Esophagus mucosa (tissue), 1 donor: ENCODE measurements at regions not wholly inside any gene's neighbourhood (a gene's known extent, or its start where the extent isn't known, plus 50 kb on each side); places are given as distances from the start of the nearest gene placed in this dataset.
"Not testable (repeated sequence)": the region's sequence is repeated elsewhere in the genome, so short reads cannot be mapped to it uniquely, and the experiment has no call there.

Experiments
- ATAC-seq: fragments of 200-7000 bp; cut with Tn5 transposase; one replicate; pipeline ENCODE4 v1.9.1; 2020
- donor health status: DM: yes; HTN: yes; CAD: no.

GRCh38 chr5:52255308-52255707, 532.4 kb upstream of the ITGA1 start:
- no peak for ATAC-seq

DNA sequence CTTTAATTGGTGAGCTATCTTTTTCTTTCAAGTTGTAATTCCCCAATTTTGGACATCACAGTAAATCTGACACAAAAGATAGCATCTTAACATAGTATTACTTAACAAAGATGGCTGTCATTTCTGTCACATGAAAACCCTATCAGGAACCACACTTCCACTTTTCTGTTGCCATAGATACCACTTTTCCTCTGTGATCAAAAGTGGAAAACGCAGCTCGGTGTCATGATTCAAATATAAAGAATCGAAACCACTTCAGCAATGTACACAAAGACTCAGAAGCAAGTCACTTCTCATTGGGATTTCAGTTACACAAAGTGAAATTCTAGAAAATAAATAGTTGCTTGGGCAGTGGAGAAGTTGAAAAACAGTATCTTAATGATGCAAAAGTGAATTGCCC, 524.9 kb upstream of the ITGA1 start:
- no peak for ATAC-seq

- no peak for ATAC-seq
Observed at GRCh38 chr5:52269401-52269800, 518.3 kb upstream of the ITGA1 start.

DNA sequence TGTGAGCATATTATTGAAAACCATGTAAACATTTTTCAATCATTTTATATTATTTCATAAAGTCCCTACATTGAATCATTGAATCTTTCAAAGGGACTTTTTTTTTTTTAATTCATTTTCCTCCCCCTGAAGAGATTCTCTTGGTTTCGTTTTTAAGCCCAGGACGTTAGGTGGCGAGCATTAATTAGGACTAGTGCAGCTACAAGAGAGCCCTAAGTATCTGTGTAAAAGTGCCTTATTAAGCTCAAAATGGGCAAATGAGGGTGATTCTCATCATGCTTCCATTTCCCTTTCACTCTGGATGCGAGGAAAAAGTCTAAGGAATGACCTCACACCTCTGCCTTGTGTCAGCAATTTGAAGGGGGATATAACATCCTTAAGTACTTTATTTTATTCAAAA, 517.9 kb upstream of the ITGA1 start:
- ATAC-seq, result no peak

DNA sequence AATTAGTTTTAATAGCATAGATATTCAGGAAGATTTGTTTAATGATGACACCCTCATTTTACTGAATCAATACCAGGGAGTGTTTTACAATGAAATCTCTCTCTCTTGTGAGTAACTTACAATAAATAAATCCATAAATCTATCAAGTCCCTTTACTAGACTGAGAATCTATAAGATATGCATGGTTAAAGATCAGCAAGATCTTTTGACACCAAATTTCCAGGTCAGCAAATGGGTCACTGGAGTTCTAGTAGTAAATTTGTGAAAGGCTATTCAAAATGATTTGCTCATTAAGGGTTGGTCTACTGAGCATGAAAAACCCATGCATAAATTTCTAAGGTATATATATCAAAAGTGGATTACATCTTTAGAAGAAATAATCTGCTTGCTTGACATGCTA, 512.1 kb upstream of the ITGA1 start:
- ATAC-seq, result no peak

DNA sequence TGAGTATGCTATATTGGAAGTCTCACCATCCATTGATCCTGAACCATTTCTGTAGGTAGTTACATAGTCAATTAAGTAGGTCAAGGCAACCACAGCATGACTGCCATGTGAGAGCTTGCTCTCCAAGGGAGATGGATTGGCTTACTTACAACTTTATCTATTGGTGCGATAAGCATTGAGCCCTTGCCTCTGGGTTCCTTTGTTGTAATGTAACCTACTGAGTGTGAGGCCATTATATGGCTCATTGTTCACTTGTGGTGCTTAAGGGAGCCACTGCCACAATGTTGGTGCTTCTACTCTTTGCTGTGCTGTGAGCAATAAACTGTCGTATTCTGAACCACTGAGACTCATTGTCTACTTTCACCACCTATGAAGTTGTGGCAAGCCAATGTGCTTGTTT, 510.6 kb upstream of the ITGA1 start:
- no peak for ATAC-seq

DNA sequence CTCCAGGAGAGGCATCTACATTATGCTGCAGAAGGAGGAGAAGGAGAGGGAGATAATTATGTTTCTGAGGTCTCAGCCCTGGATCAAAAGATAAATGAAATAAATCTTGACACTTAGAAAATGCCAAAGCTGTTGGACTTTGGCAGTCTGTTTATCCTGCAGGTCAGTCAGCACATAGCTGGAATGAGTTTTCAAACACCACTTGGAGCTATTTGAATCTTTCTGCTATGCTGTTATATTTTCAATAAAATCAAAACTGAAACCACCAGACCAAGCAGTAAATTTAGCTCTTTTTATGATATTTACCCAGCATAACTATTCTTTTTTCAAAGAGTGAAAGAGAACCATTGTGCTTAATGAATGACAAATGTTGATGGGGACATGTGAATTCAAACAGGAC, 505.1 kb upstream of the ITGA1 start:
- no peak for ATAC-seq

DNA sequence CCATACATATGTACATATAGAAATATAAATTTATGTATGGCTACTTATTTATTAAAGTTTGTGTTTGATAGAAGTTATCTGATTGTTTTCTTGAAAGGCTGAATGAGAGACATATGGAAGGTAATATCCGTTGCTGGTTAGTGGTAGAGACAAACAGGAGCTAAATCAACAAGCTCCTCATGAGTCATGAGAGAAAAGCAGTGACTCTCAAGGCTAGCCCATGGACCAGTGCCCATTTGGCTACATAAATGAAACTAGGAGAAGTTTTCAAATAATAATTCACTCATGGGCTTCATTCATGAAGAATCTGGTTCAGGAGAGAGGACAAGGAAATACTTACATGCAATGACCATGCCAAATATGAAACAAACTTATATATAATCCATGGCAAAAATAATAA, 504.5 kb upstream of the ITGA1 start:
- no peak for ATAC-seq

GRCh38 chr5:52300703-52301372, 486.9 kb upstream of the ITGA1 start:
- ATAC-seq, result no peak

GRCh38 chr5:52304816-52305215, 482.9 kb upstream of the ITGA1 start:
- not testable (repeated sequence) for ATAC-seq

- no peak for ATAC-seq
Observed at GRCh38 chr5:52328220-52328806, 459.4 kb upstream of the ITGA1 start.

DNA sequence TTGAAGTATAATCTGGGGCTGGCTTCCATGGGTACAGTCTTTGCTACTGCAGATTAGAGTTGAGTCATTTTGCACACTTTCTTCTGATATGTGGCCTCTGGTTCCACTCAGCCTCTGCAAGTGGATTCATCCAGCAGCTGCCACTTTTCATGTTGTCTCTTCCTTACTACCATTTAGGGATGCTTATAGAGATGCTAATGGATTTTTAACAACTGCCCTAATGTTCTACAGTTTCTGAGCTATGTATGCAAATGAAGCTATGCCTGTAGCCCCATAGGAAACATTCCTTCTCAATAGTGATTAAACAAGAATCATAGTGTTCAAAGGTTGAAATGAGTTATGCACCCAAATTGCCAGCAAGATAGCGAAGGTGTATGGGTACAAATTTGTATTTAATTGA, 456.0 kb upstream of the ITGA1 start:
- no peak for ATAC-seq

- ATAC-seq, result no peak
Observed at GRCh38 chr5:52334367-52334766, 453.3 kb upstream of the ITGA1 start.

GRCh38 chr5:52339285-52339684, 448.4 kb upstream of the ITGA1 start:
- no peak for ATAC-seq

GRCh38 chr5:52342361-52342760, 445.4 kb upstream of the ITGA1 start:
- no peak for ATAC-seq

DNA sequence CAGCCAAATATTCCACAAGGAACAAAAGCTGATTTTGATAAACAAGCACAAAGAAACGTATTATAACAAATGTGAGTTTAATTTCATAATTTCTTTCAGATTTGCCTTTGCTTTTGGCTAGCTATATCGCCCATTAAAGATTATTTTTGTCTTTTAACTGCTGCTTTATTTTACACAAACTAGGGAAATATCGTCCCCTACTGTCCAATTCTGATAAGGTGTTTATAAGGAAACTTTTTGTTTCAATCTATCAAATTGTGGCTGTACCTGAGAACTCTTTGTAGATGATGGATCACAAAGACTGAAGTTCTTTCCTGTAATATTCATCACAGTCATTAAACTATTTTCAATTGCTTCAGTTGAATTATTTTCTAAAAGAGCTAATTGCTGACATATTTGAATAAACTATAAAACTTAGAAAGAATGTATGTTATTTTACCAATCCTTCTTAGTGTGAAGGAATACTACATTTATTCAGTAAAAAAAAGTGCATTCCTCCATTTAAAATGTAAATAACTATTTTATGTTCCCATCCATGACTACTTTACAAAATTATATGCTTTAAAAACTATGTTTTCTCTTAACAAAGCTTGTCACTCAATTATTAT, 431.3 kb upstream of the ITGA1 start:
- ATAC-seq, result no peak

DNA sequence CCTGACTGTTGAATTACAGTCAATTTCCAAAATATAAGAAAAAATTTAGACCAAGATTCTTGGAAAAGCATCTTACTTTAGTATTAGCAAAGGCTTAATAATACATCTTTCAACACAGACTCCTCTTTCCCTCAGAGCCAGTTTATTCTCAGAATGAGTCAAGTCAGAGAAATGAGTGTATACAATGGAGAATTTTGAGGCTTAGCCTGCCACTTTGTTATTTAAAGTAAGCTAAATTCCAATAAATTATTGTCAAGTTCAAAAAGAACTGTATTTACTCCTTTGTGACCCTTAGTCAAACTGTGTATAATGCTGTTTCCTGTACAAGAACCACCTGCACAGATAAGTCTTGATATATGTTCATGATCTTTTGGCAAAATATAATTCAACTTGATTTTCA, 428.5 kb upstream of the ITGA1 start:
- ATAC-seq, result no peak

DNA sequence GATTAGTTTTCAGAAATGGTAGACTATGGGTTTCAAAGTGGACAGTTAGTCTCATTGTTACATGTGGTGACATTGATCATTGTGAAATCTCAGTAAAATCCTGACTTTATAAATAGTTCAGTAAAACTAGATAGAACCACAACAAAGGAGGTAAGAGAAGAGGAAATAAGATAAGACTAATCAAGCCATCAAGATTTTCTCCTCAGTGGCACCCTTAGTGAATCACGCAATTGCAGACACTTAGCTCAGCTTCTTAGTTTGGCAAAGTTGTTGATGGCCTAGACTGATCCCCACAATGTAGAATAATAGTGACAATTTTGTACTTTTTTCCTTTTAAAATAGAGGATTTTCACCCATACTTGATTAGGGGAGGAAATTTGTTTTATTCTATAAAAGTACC, 426.7 kb upstream of the ITGA1 start:
- ATAC-seq, result no peak

GRCh38 chr5:52374286-52374685, 413.4 kb upstream of the ITGA1 start:
- no peak for ATAC-seq

DNA sequence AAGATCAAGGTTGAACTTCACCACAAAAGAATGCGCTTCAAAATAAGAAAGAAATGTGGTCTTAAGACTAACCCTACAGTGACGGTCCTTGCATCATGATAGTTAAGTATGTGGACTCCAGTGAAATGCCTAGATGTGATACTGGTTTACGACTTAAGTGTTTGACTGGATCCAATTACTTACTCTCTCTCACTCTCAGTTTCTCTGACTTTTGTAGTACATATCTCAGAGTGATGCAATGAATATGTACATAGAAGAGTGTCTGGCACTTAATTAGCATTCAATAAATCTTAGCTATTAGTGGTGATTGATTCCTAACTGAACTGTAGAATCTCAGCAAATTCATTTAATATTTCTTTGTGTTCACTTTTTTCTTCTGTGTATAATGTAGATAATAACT, 411.7 kb upstream of the ITGA1 start:
- no peak for ATAC-seq

DNA sequence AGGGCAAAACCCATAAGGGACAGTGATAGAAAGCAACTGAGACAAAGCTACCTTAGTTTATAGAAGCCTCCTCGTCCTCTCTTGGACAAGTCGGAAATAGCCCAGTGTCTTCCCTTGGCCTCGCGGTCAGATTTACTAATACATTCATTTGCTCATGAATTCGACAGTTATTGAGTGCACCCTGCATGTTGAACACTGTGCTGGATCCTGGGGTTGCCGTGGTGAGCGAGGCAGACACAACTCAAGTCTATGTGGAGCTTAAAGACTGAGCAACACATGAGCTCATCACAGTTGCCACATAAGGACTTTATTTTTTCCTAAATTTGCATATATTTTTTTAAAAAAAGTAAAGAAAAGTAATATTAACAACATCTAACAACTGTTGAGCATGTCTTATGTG, 411.1 kb upstream of the ITGA1 start:
- no peak for ATAC-seq

DNA sequence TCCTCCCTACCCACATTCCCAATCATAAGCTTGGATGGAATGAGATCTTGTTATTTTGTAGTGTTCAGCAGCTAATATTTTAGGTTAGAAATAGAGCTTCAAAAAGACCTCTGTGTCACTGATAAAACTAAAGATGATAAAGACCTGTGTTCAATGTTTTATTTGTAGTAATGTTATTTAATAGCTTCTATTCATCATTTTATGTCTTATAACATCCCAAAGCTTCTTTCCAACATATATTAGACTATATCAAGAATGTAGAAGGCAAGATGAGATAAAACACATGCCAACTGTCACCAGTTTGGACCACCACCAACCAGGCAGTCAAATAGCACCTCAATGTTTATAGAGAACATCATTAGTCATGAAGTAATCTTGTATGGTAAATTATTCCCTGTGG, 409.5 kb upstream of the ITGA1 start:
- ATAC-seq, result no peak

DNA sequence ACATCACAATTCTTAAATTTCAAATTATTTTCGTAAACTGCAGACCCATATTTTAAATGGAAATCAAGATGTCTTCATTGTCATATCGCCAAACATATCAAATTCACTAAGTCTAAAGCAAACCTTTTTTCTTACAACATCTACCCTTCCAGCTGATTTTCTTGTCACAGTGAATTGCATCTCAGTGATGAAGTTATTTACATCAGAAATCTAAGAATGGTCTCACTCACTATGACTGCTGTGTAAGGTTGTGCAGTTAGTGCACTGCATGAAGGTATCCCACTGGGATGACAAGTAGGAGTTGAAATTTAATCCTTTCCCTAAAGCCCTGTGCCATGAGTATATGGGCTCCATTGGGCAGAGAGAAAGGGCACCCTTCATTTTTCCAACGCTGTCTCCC, 399.4 kb upstream of the ITGA1 start:
- no peak for ATAC-seq

DNA sequence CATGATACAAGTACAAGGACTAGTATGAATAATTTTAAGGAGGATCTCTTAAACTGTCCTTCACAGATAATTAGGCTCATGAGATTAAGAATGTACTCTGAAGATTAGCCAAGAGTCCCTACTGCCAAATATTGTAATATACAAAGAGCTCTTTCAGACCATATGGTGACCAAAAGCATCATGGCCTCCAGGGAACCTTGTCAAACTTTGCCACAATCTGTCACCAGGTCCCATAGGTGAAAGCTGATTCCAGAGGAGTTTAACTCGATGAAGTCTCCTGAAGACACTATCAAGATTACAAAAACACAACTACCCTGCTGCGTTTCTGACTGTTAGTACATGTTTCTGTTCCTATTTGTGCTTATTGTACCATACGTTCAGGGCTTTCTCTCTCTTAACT, 395.4 kb upstream of the ITGA1 start:
- no peak for ATAC-seq

- ATAC-seq, result no peak
Observed at GRCh38 chr5:52409835-52410234, 377.9 kb upstream of the ITGA1 start.
